ENCODE measurements at regions not wholly inside any gene's neighbourhood (a gene's known extent, or its start where the extent isn't known, plus 50 kb on each side); places are given as distances from the start of the nearest gene placed in this dataset.

DNA sequence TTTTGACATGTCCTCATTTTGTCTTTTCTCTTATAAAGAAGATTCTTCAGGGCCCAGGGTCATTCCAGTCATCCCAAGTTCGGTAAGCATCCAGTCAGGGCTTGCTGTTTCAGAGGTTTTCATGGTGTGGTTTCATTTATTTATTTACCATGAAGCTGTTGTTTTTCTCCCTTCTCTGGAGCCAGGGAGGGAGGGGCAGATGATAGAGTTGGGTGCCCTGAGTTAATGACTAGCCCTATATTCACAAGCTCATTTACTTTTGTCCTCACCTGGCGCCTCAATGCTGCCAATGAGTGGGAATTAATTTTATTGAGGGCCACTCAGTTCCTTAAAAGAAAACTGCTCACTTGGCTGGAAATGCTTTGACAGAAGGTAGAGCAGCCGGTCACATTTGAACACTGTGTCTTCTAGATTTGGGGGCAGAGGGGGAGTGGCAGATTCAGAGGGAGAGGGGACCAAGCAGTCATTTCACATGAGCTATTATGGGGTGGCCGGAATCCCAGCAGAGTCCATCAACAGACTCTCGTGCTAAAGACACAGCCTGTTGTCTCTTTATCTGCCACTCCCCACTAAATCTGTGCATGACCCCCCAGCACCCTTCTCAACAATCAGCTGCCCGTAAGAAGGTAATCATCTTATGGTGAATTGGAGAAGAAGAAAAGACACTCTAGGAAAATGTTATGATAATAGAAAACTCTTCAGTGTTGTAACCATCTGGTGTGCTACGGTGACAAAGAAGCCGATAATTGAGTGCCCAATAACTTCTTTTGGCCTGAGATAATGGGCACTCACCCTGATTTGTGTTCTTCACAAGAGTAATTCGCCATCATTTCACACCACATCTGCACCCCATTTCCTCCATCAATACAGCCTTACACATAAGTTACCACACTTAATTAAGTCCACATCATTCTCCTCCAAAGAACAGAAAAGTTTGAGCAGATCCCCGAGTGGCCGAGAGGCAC lies 573.5 kb upstream of the JAG1 start:
- DNase-seq (ENCODE audit: low spot score), result no peak

DNA sequence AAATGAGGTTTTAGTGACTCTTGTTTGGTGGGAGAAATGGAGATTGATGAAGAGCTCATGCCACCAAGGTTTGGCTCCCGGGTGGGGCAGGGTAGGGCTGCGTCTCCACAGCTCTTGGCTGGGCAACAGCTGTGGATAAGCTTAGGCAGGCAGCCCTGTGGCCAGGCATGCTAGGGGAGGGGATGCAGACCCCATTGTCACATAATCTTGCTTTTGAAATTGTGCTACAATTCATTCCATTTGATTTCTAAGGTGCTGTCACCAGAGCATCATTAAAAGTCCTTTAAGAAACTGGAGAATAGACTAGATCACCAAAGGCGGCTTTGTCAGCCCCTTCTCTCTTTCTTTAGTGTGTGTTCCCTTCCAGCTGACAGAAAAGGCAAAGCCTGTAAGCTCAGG lies 574.2 kb upstream of the JAG1 start:
- no peak for DNase-seq (ENCODE audit: low spot score)

DNA sequence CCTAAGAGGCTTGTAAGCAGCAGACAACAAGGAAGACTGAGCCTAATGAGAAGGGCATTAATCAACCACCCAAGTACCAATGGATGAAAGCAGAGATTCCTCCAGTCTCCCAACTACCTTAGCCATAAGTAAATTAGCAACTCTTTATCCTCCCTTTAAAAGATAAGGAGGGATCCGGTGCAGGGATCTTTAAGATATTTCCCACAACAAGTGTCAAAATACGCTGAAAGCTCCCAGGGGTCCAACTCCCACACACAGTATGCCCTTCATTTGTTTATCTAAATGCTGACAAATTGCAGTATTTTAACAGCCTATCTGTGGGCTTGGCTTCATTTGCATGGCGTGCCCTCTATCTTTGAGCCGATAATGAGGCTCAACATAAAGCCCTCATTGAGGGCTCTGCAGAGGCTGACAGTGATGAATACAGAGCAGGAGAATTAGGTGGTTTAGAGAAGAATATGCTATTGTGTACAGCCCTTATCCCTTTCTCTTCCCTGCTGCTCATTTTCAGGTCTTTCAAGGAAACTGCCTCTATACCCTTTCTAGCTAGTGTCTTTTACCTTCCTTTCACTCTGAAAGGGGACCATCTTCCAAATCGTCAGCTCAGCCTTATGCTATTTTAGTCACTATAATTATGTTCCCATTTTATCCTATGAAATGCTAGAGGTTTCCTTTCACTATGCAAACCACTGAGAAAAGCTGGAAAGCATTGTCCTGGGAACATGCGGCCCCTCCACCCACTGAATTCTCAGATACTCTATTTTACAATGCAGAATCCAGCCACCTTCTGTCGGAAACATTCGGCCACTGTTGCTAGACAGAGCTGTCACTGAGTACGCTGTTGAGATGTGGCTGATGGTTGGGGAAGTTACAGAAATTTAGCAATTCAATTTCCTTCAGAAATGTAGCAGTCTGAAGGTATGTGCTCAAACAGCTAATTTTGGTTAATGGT lies 575.2 kb upstream of the JAG1 start:
- DNase-seq (ENCODE audit: low spot score), result no peak

DNA sequence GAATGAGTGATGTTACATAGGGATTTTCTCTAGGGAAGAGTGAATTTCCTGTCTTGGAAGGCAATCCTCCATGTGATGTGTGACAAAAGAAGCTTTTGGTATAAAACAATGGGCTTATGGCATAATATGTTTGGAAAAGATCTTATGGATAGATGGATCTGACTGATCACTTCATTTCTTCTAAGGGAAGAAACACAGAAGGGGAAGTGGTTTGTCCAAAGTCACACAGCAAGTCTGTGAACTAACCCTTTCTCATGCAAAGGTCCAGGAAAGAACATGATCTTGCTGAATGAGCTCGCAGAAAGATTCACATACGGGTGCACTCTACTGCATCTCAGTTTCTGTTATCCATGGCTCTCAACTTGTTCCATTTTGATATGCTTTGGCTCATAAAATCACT lies 575.9 kb upstream of the JAG1 start:
- no peak for DNase-seq (ENCODE audit: low spot score)

DNA sequence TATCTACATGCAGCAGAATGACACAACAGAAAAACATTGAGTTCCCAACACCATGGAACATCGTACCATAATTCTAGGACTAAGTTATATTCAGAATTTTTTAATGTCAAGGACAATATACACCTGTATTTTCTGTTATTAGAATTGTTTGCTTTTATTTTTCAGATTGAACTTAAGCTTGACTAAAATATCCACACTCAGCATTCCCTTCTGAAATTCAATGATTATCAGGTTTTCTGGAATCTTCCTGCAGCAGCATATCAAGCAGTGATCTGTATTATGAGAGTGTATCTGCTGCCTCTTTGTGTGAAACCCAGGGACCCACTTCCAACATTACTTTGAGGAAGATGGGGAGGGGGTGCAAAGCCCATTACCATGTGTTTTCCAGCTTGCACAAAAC lies 578.6 kb upstream of the JAG1 start:
- no peak for DNase-seq (ENCODE audit: low spot score)

DNA sequence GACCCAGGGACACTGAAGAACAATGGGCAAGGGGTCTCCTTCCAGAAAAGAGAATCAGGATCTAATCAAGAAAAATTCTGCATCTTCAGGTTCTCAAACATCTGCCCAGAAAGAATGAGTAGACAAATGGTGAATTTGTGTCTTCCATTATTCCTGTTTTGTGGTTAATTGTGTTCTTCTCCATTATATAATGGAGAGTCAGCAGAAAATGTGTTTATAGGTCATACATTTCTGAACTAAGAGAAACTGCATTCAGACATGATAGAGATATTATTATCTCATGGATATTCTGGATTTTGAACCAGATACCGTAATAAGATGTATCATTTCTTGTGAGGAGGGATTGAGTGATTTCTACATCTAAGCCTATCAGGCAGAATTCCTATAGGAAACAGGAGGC lies 581.7 kb upstream of the JAG1 start:
- no peak for DNase-seq (ENCODE audit: low spot score)

DNA sequence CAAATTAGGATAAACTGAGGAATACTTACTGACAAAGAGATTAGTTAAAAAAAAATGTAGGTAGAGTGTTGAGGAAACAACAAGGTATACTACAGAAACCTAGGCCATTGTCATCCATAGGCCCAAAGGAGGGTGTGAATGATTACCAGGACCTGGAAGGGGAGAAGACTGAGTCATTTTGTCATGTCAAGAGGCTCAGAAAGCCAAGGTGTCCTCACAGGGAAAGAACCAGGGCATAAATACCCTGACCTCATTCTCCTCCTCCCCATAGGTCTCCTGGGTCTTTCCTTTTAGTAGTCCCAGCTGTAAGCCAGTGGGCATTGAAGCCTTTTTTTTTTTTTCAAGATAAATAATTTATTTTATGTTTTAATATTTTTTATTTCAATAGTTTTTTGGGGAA lies 582.1 kb upstream of the JAG1 start:
- DNase-seq (ENCODE audit: low spot score), result no peak

DNA sequence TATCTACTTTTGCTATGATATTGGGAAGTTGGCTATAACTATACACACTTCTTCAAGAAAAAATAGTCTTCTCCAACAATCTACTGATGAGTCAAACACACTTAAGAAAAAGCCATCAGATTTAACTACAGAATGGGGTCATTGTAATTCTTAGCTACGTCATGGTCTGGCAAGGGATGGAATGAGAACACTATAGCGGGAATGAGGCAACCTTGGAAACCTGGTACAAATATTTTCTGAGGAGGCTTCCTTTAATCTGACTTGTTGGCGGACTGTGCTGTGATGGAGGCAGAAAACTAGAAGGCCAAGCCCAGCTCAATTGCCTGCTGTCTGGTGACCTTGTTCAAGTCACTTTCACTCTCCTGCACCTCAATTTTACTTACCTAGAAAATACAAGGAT lies 586.8 kb upstream of the JAG1 start:
- DNase-seq (ENCODE audit: low spot score), result no peak

DNA sequence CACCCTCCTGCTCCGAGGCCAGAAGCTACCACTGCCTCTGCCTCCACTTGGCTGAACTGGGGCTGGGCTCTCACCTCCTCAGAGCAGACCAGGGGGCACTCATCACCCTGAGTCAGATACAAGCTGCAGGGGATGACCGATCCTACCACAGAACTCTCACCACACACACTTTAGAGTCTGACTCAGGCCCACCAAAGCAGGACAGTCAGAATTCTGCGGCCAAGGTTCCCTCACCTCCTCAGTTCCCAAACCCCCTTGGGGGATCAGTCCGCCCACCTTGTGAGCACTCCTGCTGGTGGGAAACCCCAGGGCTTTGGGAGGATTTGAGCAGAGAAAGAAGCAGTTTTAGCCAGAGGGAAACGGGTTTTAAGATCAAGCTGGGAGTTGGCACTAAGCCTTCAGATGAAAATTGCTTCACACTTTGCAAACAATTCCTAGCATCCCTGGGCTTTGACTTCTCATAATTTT lies 587.8 kb upstream of the JAG1 start:
- DNase-seq (ENCODE audit: low spot score), result peak; percentile 89

DNA sequence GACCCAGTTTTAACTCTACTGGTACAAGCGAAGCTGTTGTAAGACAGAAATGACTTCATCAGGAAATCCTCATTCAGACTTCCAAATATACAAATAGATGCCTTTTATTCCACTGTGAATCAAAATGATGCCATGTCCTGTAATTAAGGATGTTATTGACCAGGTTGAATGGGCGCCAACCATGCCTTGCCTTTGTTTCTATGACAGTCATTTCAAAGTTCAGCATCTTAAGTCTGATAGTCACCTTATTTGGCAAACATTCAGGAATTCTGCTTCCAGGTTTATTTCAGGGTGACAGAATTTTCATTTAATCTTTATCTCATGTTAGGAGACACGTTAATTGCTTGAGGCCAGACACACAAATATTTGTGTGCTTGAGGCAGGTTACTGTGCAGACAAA lies 592.8 kb upstream of the JAG1 start:
- peak; percentile 28 for DNase-seq (ENCODE audit: low spot score)

DNA sequence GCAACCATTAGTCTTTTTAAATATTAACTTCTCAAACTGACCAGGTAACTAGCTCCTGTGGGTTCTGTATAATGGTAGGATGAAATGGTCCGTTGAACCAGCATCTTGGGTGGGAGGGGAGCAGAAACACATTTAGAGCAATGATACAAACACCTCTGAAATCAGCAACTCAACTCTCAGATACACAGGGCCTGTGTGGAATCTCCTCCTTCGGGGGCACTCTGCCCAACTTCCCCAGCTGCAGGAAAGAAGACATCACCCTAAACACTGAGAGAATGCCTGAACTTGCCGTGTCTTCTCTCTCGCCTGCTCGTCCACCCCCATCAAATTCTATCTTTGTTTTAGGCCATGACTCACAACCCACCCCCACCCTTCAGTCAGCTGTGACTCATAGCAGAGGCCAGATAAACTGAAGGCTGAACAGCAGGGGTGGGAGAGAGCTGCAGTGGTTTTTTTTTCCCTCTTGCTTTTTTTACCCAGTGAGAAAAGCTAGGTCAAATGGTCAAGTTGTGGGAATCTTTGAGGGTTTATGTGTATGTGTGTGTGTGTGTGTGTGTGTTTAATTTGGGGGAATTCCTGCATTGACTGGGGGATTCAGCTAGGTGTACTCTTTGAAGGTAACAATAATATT lies 593.4 kb upstream of the JAG1 start:
- DNase-seq (ENCODE audit: low spot score), result peak; percentile 97

DNA sequence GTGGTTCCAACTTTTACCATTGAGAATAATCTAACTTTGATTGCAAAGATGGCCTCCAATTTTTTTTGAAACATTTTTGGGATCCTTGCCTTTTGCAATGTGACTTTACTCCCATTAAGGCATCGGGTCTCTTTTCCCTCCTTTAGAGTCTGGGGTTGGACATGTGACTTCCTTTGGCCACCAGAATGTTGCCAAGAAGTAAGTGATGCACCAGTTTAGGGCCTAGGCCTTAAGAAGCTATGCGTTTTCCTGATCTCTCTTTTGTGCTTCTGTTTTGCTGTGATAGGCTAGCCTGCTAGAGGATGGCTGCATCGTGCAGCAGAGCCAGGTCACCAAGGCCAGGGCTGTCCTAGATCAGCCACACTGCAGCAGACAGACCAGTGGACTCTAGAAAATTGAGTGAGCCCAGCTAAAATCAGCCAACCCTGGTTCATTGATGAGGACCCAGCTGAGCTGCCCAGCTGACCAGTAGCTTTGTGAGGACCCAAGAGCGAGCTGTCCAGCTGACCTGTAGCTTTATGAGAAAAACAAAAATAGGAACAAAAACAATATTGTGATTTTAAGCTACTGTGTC lies 594.0 kb upstream of the JAG1 start:
- no peak for DNase-seq (ENCODE audit: low spot score)

DNA sequence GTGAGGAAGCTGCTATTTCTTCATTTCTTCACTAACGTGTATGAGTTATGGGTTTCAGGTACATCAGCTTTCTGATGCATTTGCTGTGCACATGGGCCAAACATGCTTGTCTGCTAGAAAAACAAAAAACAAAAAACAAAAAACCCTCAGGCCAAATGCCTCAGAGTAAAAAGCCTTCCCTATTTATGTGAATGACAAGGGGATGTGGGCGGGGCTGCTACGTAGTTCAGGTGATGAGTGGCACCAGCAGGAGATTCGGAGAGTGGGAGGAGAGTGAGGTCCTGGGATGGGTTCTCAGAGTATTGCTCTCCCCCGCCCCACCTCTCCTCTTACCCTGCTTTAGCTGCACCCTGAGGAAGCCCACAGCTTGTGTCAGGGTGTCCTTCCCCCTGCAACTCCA lies 596.8 kb upstream of the JAG1 start:
- no peak for DNase-seq (ENCODE audit: low spot score)

DNA sequence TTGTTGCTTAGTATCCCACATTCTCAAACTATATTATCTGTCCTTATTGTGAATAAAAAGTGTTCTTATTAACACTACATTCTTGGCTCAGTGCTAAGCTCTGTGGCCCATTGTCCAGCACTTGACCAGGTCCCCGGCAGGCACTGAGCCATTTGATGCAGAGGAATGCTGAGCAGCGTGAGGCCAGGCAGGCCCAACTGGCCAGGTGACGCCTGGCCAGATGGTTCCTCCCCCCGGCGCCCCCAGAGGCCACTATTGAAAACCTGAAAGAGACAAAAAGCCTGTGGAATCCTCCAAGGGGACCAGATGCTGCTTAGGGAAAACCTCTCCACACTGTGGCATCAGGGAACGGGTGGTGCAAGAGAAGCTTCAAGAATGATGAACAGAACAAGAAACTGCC lies 597.5 kb upstream of the JAG1 start:
- DNase-seq (ENCODE audit: low spot score), result no peak

DNA sequence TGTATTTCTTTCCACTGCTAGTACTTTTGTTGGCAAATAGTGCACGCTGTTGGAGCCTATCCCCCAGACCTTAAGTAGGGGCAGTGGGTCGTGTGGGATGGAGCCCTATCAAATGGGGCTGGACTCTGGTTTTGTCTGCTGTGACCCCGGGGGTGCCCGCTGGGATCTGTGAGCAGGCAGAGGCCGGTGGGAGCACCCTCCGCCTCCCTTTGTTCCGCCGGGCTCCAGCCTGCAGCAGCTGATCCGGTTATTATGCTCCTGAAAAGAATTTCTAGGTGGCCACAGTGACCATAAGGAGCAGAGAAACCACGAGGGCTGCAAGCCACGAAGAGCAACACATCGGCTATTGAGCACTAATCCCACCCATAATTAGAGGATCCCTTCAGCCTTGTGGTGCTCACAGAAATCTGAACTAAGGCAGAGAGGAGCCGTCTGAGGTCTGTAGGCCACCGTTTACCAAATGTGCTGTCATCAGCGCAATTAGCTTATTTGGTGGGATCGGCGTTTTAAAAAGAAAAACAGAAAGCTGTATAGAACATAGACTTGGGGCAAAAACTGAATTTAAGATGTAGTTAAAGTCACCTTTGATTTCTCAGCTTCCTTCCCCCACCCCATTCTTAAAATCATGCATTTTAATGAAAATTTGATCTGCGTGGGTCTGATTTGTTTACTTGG lies 598.3 kb upstream of the JAG1 start:
- no peak for DNase-seq (ENCODE audit: low spot score)

DNA sequence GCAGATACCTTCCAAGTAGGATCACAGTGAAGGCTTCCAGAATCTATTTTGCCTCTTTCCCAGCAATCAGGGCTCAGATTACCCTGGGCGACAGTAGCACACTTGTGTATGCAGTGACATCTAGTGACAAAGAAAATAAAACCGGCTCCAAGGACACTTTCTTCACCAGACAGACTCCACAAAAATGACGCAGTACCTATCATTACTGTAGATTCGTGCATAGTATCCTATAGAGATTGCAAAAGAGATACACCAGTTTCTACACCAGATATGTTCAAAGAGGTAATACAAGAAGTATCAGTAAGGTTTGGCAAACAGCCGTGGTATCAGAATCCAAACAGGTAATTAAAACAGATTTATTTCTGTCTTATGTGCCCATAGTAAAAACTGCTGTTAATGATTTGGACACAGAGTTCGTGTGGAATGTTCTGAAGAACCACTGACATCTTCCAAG lies 600.4 kb upstream of the JAG1 start:
- DNase-seq (ENCODE audit: low spot score), result peak; percentile 73

DNA sequence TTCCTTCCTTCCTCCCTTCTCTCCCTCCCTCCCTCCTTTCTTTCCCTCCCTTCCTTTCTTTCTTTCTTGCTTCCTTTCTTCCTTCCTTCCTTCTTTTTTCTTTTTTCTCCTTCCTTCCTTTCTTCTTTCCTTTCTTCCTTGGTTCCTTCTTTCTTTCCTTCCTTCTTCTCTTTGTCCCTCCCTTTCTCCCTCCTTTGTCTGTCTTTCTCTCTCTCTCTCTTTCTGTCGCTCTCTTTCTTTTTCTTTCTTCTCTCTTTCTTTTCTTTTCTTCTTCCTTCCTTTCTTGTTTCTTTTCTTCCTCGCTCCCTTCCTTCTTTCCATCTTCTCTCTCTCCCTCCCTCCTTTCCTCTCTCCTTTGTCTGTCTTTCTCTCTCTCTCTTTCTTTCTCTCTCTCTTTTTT lies 601.9 kb upstream of the JAG1 start:
- no peak for DNase-seq (ENCODE audit: low spot score)

DNA sequence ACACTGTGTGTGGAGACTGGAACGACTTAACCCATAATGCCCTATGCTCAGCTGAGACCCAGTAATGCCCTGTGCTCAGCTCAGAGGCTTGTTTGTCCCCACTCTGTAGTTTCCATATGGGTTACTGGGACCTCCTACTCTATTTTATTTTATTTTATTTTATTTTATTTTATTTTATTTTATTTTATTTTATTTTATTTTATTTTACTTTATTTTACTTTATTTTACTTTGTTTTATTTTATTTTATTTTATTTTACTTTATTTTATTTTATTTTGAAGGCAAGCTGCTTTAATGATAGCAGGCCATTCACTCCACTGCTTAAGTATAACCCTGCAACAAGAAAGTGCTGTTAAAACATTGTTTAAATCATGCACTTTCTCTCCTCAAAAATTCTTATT lies 603.4 kb upstream of the JAG1 start:
- no peak for DNase-seq (ENCODE audit: low spot score)

DNA sequence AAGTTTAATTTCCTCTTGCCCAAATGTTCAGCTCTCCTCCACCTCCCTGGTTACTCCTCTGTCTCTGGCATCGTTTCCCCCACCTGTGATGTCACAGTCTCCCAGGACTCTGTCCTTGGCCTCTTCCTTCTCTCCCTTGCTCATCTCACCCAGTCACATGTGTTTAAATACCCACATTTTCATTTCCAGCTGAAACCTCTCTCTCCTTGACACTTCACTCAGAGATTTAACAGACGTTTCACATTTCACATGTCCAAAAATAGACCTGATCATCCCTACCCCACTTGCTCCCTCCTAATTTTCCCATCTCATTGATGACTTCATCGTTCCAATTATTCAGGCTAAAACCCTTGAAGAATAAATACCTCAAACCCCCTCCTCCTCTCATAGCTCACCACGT lies 604.1 kb upstream of the JAG1 start:
- no peak for DNase-seq (ENCODE audit: low spot score)

DNA sequence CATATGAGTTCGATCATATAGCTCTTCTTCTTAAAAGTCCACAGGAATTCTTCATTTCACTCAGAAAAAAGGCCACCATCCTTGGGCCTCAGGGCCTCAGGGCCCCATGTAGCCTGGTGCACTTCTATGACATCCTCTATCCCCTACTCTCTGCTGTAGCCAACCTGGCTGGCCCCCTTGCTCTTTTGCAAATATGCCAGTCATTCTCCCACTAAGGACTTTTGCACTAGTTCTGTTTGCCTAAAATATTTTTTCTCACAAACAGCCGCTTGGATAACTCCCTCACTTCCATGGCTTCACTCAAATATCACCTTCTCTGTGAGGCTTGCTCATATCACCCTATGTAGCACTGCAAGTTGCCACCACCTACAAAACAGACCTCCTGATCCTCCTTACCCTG lies 604.7 kb upstream of the JAG1 start:
- DNase-seq (ENCODE audit: low spot score), result no peak

DNA sequence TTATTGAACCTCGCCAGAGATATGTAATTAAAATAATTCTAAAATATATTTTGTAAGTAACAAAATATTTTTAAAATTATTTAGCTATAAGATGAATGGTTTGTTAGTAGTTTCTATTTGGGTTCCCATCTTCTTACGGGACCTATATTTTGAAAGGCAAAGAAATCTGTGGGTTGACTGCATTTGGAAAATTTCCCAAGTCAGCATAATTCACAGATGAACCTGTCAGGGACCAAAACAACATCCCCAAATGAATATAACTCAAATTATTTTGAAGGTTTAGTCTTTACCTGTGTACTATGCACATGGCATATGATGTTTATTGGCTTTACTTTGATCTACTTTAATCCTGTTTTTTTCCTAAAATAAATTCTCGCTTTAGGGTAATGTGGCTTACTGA lies 607.4 kb upstream of the JAG1 start:
- no peak for DNase-seq (ENCODE audit: low spot score)
